ENCODE measurements at regions not wholly inside any gene's neighbourhood (a gene's known extent, or its start where the extent isn't known, plus 50 kb on each side); places are given as distances from the start of the nearest gene placed in this dataset.
A peak's percentile ranks its signal among the peaks of the same experiment; 100 is the strongest.

GRCh38 chr10:130834573-130834972, 476.9 kb downstream of the TCERG1L start:
- no peak for DNase-seq (ENCODE audit: low read depth in 1 of 2, low spot score in 1 of 2)
- 57% methylated on average over 15 of the region's 15 CpGs for WGBS (ENCODE audit: missing lambda C conversion rate)
- H3K4me3 ChIP-seq, result no peak overlapping the region
- H3K9me3 ChIP-seq, result no peaks in the 10 kb centered on the region
- TF ChIP-seq, protein P1, sequence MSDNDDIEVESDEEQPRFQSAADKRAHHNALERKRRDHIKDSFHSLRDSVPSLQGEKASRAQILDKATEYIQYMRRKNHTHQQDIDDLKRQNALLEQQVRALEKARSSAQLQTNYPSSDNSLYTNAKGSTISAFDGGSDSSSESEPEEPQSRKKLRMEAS (IDR thresholded peaks at IDR 0.05), result no peak
- TF ChIP-seq PBX3 (IDR thresholded peaks at IDR 0.05) (no peak), RNF2 (IDR thresholded peaks at IDR 0.05; ENCODE audit: borderline replicate concordance, low read depth) (no peak), REST (IDR thresholded peaks at IDR 0.05) (no peak; the same call in 1 of the 2 replicates), CHD2 (IDR thresholded peaks at IDR 0.05; ENCODE audit: low read length, partially characterized antibody) (no peak), TFCP2L1 (CRISPR knock-in tag; IDR thresholded peaks at IDR 0.05) (no peak), SREBF2 (IDR thresholded peaks at IDR 0.05) (no peak), EHF (CRISPR knock-in tag; IDR thresholded peaks at IDR 0.05) (no peak), KDM5A (IDR thresholded peaks at IDR 0.05) (no peak), ATOH8 (CRISPR knock-in tag; IDR thresholded peaks at IDR 0.05; ENCODE audit: low read depth) (no peak), EHMT2 (IDR thresholded peaks at IDR 0.05; ENCODE audit: low read depth) (no peak), SMC3 (IDR thresholded peaks at IDR 0.05) (no peak), BHLHE40 (IDR thresholded peaks at IDR 0.05; ENCODE audit: low read depth, low read length) (no peak), MAFK (IDR thresholded peaks at IDR 0.05; ENCODE audit: partially characterized antibody) (no peak), HOXA7 (CRISPR knock-in tag; IDR thresholded peaks at IDR 0.05) (no peak), CBX2 (IDR thresholded peaks at IDR 0.05; ENCODE audit: borderline replicate concordance, low read depth) (no peak), POLR2AphosphoS2 (conservative IDR thresholded peaks at IDR 0.05; ENCODE audit: low read length) (no peak), NFE2L2 (conservative IDR thresholded peaks at IDR 0.05; ENCODE audit: low read length) (no peak), FOSL2 (IDR thresholded peaks at IDR 0.05) (no peak), FOSL2 (CRISPR knock-in tag; IDR thresholded peaks at IDR 0.05) (no peak)
- TF ChIP-seq, protein P2, sequence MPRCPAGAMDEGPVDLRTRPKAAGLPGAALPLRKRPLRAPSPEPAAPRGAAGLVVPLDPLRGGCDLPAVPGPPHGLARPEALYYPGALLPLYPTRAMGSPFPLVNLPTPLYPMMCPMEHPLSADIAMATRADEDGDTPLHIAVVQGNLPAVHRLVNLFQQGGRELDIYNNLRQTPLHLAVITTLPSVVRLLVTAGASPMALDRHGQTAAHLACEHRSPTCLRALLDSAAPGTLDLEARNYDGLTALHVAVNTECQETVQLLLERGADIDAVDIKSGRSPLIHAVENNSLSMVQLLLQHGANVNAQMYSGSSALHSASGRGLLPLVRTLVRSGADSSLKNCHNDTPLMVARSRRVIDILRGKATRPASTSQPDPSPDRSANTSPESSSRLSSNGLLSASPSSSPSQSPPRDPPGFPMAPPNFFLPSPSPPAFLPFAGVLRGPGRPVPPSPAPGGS (IDR thresholded peaks at IDR 0.05), result no peak
- no peak for ATAC-seq
- H3K27ac ChIP-seq, result no peak overlapping the region
- H3K4me1 ChIP-seq, result no peaks in the 10 kb centered on the region
- H3K4me2 ChIP-seq, result no peak overlapping the region
- ChIA-PET POLR2A (no interaction called here), CTCF (no interaction called here)
- no peak for FAIRE-seq

DNA sequence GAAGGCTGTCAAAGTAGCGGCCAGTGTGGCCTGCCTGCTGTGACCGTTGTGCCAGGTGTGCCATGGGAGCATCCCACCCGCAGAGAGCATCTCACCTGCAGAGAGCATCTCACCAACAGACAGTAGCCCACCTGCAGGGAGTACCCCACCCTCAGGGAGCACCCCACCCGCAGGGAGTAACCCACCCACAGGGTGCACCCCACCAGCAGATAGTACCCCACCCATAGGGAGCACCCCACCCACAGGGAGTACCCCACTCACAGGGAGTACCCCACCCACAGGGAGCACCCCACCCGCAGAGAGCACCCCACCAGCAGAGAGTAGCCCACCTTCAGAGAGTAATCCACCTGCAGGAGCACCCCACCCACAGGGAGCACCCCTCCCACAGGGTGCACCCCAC, 476.5 kb downstream of the TCERG1L start:
- ATAC-seq, result 0 out of 6 replicates have a peak, but pooled peaks of 1 of the 2 experiments have one; percentile 13
- WGBS (ENCODE audit: missing lambda C conversion rate), result 15% methylated on average over 3 of the region's 5 CpGs
- no peaks in the 10 kb centered on the region for H3K9me3 ChIP-seq
- ChIA-PET CTCF (no interaction called here), POLR2A (no interaction called here)
- H3K4me1 ChIP-seq, result no peaks in the 10 kb centered on the region
- no peak for TF ChIP-seq PHF8 (IDR thresholded peaks at IDR 0.05; ENCODE audit: borderline replicate concordance, low read depth)
- no peak for TF ChIP-seq HOXB13 (CRISPR knock-in tag; IDR thresholded peaks at IDR 0.05; ENCODE audit: low read depth)
- TF ChIP-seq USF2 (IDR thresholded peaks at IDR 0.05), result no peak
- TF ChIP-seq KDM1A (IDR thresholded peaks at IDR 0.05; ENCODE audit: low read depth), result no peak
- no peak for TF ChIP-seq JUNB (IDR thresholded peaks at IDR 0.05)
- no peak for TF ChIP-seq NR3C1 (IDR thresholded peaks at IDR 0.05)
- TF ChIP-seq HOXA7 (CRISPR knock-in tag; IDR thresholded peaks at IDR 0.05), result no peak
- TF ChIP-seq ZNF302 (CRISPR knock-in tag; IDR thresholded peaks at IDR 0.05), result no peak
- no peak for DNase-seq (ENCODE audit: low read depth in 1 of 2, low spot score in 1 of 2)
- no peak overlapping the region for H3K4me2 ChIP-seq
- H3K4me3 ChIP-seq, result no peak overlapping the region
- FAIRE-seq, result no peak
- no peak overlapping the region for H3K27ac ChIP-seq

Measured in A549 (cell line).